Tibial artery (tissue), 4 donors: ENCODE measurements at regions not wholly inside any gene's neighbourhood (a gene's known extent, or its start where the extent isn't known, plus 50 kb on each side); places are given as distances from the start of the nearest gene placed in this dataset.

Source experiments
- DNase-seq, 2 donors: peaks; one replicate each; pipeline ENCODE4 v3.0.0-alpha.2; 2019
- H3K27ac ChIP-seq, 2 donors: fragments of 200-600 bp; sonication (generic) in 1 of 2; 1 replicate in 1 of 2; 2 replicates in 1 of 2; pipeline ENCODE4 v1.5.1; 2018 to 2019; ENCODE audit warnings: mild to moderate bottlenecking in 1 of 2
- H3K27me3 ChIP-seq, 2 donors: fragments of 200-600 bp; sonication (generic) in 1 of 2; one replicate each; pipeline versions ENCODE4 v1.5.1 to v1.6.0; 2016 to 2019
- H3K36me3 ChIP-seq, 3 donors: fragments of 200-600 bp; sonication (generic) in 2 of 3; one replicate each; pipeline ENCODE4 v1.5.1; 2016 to 2019; ENCODE audit warnings: mild to moderate bottlenecking in 2 of 3
- H3K4me1 ChIP-seq, 4 donors: fragments of 200-600 bp; sonication (generic) in 2 of 4; 1 replicate in 3 of 4; 2 replicates in 1 of 4; pipeline ENCODE4 v1.5.1; 2016 to 2019
- H3K4me3 ChIP-seq, 2 donors: fragments of 200-600 bp; sonication (generic) in 1 of 2; 1 replicate in 1 of 2; 2 replicates in 1 of 2; pipeline ENCODE4 v1.5.1; 2018 to 2019; ENCODE audit warnings: mild to moderate bottlenecking in 2 of 2
- H3K9me3 ChIP-seq, 3 donors: fragments of 200-600 bp; sonication (generic) in 1 of 3; one replicate each; pipeline ENCODE4 v1.5.1; 2016 to 2019
- CTCF ChIP-seq, 2 experiments: fragments of 200-600 bp in 1 of 2; fragments of 450-650 bp in 1 of 2; IDR thresholded peaks; one replicate each; pipeline ENCODE4 v1.5.1; 2017 to 2019; ENCODE audit warnings: antibody characterized with exemption in 2 of 2, mild to moderate bottlenecking in 1 of 2, moderate library complexity in 1 of 2
- intact Hi-C: fragments of 100-400 bp; cut with DNase I; formaldehyde crosslinking; loops from one replicate; pipeline ENCODE4 v1.15.0; 2023; ENCODE audit warnings: low total_unique reads

DNA sequence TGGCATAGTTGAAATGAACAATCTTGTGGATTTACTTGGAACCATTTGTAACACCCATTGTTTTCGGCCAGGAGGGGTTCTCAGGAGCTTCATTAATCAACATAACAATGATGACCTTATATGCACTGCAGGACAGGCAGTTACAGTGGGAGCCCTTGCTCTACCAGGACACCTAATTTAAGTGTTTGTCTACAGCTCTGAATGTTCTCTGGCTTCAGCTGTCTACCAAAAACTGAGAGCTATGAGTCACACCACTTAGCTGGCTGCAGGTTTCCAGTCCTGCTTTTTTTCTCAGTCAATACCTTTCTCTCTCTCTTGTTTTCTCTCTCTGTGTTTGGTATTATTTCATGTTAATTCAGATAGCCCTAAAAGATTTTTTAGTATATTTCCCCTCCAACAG is 105.4 kb upstream of the MBNL2 start:
- no peaks in the 10 kb centered on the region for H3K9me3 ChIP-seq
- H3K27ac ChIP-seq, result peak overlapping the region; percentile 70 to 72
- H3K36me3 ChIP-seq, result no peaks in the 10 kb centered on the region
- no peak for TF ChIP-seq CTCF (IDR thresholded peaks at IDR 0.05)
- intact Hi-C loops, result no loop called here
- peaks cover 4 to 61% (median 39%) of the 10 kb centered on the region in 4 donors for H3K4me1 ChIP-seq
- no peak overlapping the region for H3K4me3 ChIP-seq
- no peak for DNase-seq
- H3K27me3 ChIP-seq, result no peaks in the 10 kb centered on the region

DNA sequence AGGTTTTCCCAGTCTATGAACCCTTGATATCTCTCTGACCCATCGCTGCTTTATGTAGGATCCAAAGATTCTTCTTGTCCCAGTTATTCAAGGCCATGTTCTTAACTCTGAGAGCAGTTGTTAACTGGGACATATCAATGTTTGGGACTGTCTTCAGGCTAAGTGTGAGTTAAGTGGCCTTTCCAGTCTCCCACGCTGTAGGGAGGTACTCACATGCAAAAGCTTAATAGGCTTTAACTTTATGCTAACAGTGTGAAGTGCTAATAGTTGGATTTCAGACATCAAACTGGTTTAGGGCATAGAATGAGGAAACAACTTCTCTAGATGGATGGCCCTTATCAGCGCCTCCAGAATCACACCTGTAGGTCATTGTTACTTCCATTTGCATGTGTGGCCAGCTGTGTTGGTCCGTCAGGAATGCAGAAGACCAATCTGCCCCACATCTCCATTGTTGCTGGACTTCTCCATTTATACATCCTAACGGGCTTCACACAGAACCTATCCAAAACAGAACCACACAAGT is 104.7 kb upstream of the MBNL2 start:
- Histone ChIP-seq H3K4me1 (peaks cover 4 to 60% (median 37%) of the 10 kb centered on the region in 4 donors), H3K9me3 (no peaks in the 10 kb centered on the region), H3K4me3 (no peak overlapping the region), H3K36me3 (no peaks in the 10 kb centered on the region), H3K27ac (peak overlapping the region in 1 of 2 donors; percentile 19), H3K27me3 (no peaks in the 10 kb centered on the region)
- no peak for DNase-seq
- TF ChIP-seq CTCF (IDR thresholded peaks at IDR 0.05), result no peak
- intact Hi-C loops, result no loop called here

- H3K27me3 ChIP-seq, result no peaks in the 10 kb centered on the region
- intact Hi-C loops, result no loop called here
- no peak overlapping the region for H3K27ac ChIP-seq
- H3K36me3 ChIP-seq, result no peaks in the 10 kb centered on the region
- H3K4me1 ChIP-seq, result peaks cover 0 to 40% (median 24%) of the 10 kb centered on the region in 4 donors
- DNase-seq, result no peak
- H3K4me3 ChIP-seq, result no peak overlapping the region
- H3K9me3 ChIP-seq, result no peaks in the 10 kb centered on the region
- TF ChIP-seq CTCF (IDR thresholded peaks at IDR 0.05), result no peak
Measured at GRCh38 chr13:97119943-97120342, 102.2 kb upstream of the MBNL2 start.

- no peak for TF ChIP-seq CTCF (IDR thresholded peaks at IDR 0.05)
- H3K27me3 ChIP-seq, result no peaks in the 10 kb centered on the region
- peaks cover 0 to 36% (median 21%) of the 10 kb centered on the region in 4 donors for H3K4me1 ChIP-seq
- no peak overlapping the region for H3K27ac ChIP-seq
- no peaks in the 10 kb centered on the region for H3K9me3 ChIP-seq
- DNase-seq, result no peak
- no peak overlapping the region for H3K4me3 ChIP-seq
- no peaks in the 10 kb centered on the region for H3K36me3 ChIP-seq
- intact Hi-C loops, result no loop called here
Measured at GRCh38 chr13:97120346-97120745, 101.8 kb upstream of the MBNL2 start.

DNA sequence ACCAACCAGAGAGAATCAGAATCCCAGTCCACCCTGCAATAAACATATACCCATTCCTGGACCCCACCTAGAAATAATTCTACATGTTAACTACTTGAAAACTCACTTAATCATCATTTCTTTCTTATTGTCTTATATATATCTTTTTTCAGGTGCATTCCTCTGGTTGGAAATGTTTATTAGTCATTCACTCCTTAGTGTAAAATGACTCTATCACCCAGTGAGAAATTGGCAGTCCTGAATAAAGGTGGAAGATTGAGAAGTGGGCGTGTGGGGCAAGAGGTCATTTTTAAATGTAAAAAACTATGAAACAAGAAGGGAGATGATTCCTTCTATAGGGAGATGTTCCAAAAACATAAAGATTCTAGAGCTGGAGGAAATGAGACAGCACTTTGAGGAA is 101.2 kb upstream of the MBNL2 start:
- Histone ChIP-seq H3K4me3 (no peak overlapping the region), H3K27ac (no peak overlapping the region), H3K27me3 (no peaks in the 10 kb centered on the region), H3K36me3 (no peaks in the 10 kb centered on the region), H3K4me1 (peaks cover 0 to 29% (median 17%) of the 10 kb centered on the region in 4 donors), H3K9me3 (no peaks in the 10 kb centered on the region)
- intact Hi-C loops, result no loop called here
- no peak for DNase-seq
- TF ChIP-seq CTCF (IDR thresholded peaks at IDR 0.05), result no peak

GRCh38 chr13:97121894-97122293 is 100.2 kb upstream of the MBNL2 start:
- H3K27ac ChIP-seq, result no peak overlapping the region
- no peaks in the 10 kb centered on the region for H3K27me3 ChIP-seq
- no peak for TF ChIP-seq CTCF (IDR thresholded peaks at IDR 0.05)
- H3K4me3 ChIP-seq, result no peak overlapping the region
- no peak for DNase-seq
- peaks cover 0 to 20% (median 8%) of the 10 kb centered on the region in 4 donors for H3K4me1 ChIP-seq
- intact Hi-C loops, result no loop called here
- no peaks in the 10 kb centered on the region for H3K36me3 ChIP-seq
- H3K9me3 ChIP-seq, result no peaks in the 10 kb centered on the region
